Mesothelial cell of epicardium (in vitro differentiated cells): ENCODE measurements at regions not wholly inside any gene's neighbourhood (a gene's known extent, or its start where the extent isn't known, plus 50 kb on each side); places are given as distances from the start of the nearest gene placed in this dataset.

Experiments used
- DNase-seq, 2 experiments: peaks; one replicate each; pipeline ENCODE4 v3.0.0; 2021; ENCODE audit warnings: low spot score in 2 of 2; ENCODE audit not compliant: unreplicated experiment in 2 of 2
- H3K27ac Mint-ChIP-seq: 2 replicates; pipeline ENCODE4 v1.8.0; 2021; ENCODE audit warnings: mixed read lengths
- H3K27me3 Mint-ChIP-seq: 2 replicates; pipeline ENCODE4 v1.8.0; 2021; ENCODE audit warnings: low read depth, mixed read lengths
- H3K36me3 Mint-ChIP-seq: 2 replicates; pipeline ENCODE4 v1.8.0; 2021; ENCODE audit warnings: mixed read lengths
- H3K4me1 Mint-ChIP-seq: 2 replicates; pipeline ENCODE4 v1.8.0; 2021; ENCODE audit warnings: mixed read lengths
- H3K4me3 Mint-ChIP-seq: 2 replicates; pipeline ENCODE4 v1.8.0; 2021; ENCODE audit warnings: mild to moderate bottlenecking, moderate library complexity, mixed read lengths
- H3K9me3 Mint-ChIP-seq: 2 replicates; pipeline ENCODE4 v1.8.0; 2021; ENCODE audit warnings: mixed read lengths
- CTCF ChIP-seq: fragments of 200-600 bp; sonication (generic); IDR thresholded peaks from one replicate; pipeline ENCODE4 v1.5.0; 2021; ENCODE audit warnings: antibody characterized with exemption; ENCODE audit not compliant: unreplicated experiment

GRCh38 chr1:25026730-25027450 lies 96.8 kb upstream of the RUNX3 start:
- peaks cover 24% of the 10 kb centered on the region for H3K27me3 Mint-ChIP-seq
- no peak for TF ChIP-seq CTCF
- no peaks in the 10 kb centered on the region for H3K36me3 Mint-ChIP-seq
- peaks cover 5% of the 10 kb centered on the region for H3K4me1 Mint-ChIP-seq
- DNase-seq: no peak
- no peak overlapping the region for H3K27ac Mint-ChIP-seq
- no peaks in the 10 kb centered on the region for H3K9me3 Mint-ChIP-seq
- H3K4me3 Mint-ChIP-seq: no peak overlapping the region

- H3K27me3 Mint-ChIP-seq: peaks cover 23% of the 10 kb centered on the region
- no peaks in the 10 kb centered on the region for H3K9me3 Mint-ChIP-seq
- no peak for DNase-seq
- H3K36me3 Mint-ChIP-seq: no peaks in the 10 kb centered on the region
- H3K4me3 Mint-ChIP-seq: no peak overlapping the region
- no peak overlapping the region for H3K27ac Mint-ChIP-seq
- TF ChIP-seq CTCF: no peak
- H3K4me1 Mint-ChIP-seq: peaks cover 5% of the 10 kb centered on the region
Measured at GRCh38 chr1:25026304-25026703, 96.2 kb upstream of the RUNX3 start.

- Mint-ChIP-seq H3K27ac (no peak overlapping the region), H3K4me1 (peaks cover 5% of the 10 kb centered on the region), H3K27me3 (peaks cover 19% of the 10 kb centered on the region), H3K36me3 (no peaks in the 10 kb centered on the region), H3K4me3 (no peak overlapping the region), H3K9me3 (no peaks in the 10 kb centered on the region)
- TF ChIP-seq CTCF: no peak
- no peak for DNase-seq
Measured at GRCh38 chr1:25024615-25025350, 94.7 kb upstream of the RUNX3 start.

GRCh38 chr1:25023826-25024225 lies 93.8 kb upstream of the RUNX3 start:
- no peaks in the 10 kb centered on the region for H3K9me3 Mint-ChIP-seq
- peaks cover 10% of the 10 kb centered on the region for H3K27me3 Mint-ChIP-seq
- no peaks in the 10 kb centered on the region for H3K36me3 Mint-ChIP-seq
- peaks cover 5% of the 10 kb centered on the region for H3K4me1 Mint-ChIP-seq
- no peak for DNase-seq
- no peak overlapping the region for H3K27ac Mint-ChIP-seq
- no peak for TF ChIP-seq CTCF
- no peak overlapping the region for H3K4me3 Mint-ChIP-seq

GRCh38 chr1:25023190-25023578 lies 93.1 kb upstream of the RUNX3 start:
- TF ChIP-seq CTCF: no peak
- Mint-ChIP-seq H3K27ac (no peak overlapping the region), H3K27me3 (peaks cover 4% of the 10 kb centered on the region), H3K4me3 (no peak overlapping the region), H3K4me1 (peaks cover 7% of the 10 kb centered on the region), H3K36me3 (no peaks in the 10 kb centered on the region), H3K9me3 (no peaks in the 10 kb centered on the region)
- no peak for DNase-seq
